Esophagus (tissue), 2 donors: ENCODE measurements at regions not wholly inside any gene's neighbourhood (a gene's known extent, or its start where the extent isn't known, plus 50 kb on each side); places are given as distances from the start of the nearest gene placed in this dataset.

Experiments used
- H3K27ac ChIP-seq, 2 donors: one replicate each; pipeline ENCODE4 v1.5.1; 2013; ENCODE audit warnings: low read depth in 2 of 2, mild to moderate bottlenecking in 2 of 2, inconsistent platforms in 1 of 2, low read length in 1 of 2, moderate library complexity in 1 of 2
- H3K27me3 ChIP-seq, 2 donors: one replicate each; pipeline ENCODE4 v1.6.1; 2013; ENCODE audit warnings: low read length in 2 of 2, control low read depth in 1 of 2, mild to moderate bottlenecking in 1 of 2; ENCODE audit not compliant: insufficient read depth in 2 of 2, control insufficient read depth in 1 of 2
- H3K36me3 ChIP-seq, 2 donors: one replicate each; pipeline ENCODE4 v1.6.1; 2013; ENCODE audit warnings: low read length in 1 of 2; ENCODE audit not compliant: control insufficient read depth in 2 of 2, insufficient read depth in 2 of 2
- H3K4me1 ChIP-seq, 2 donors: one replicate each; pipeline ENCODE4 v1.6.1; 2013; ENCODE audit warnings: low read length in 1 of 2; ENCODE audit not compliant: control insufficient read depth in 2 of 2, insufficient read depth in 2 of 2
- H3K4me3 ChIP-seq, 2 donors: one replicate each; pipeline ENCODE4 v1.5.1; 2013; ENCODE audit warnings: low read length in 2 of 2, mild to moderate bottlenecking in 2 of 2, low read depth in 1 of 2, moderate library complexity in 1 of 2
- H3K9me3 ChIP-seq, 2 donors: one replicate each; pipeline ENCODE4 v1.6.1; 2013; ENCODE audit warnings: mild to moderate bottlenecking in 2 of 2, low read depth in 1 of 2, low read length in 1 of 2, moderate library complexity in 1 of 2; ENCODE audit not compliant: control insufficient read depth in 2 of 2, insufficient read depth in 1 of 2
- WGBS, 2 donors: extraction: QIAGEN DNeasy Blood & Tissue Kit; methylation state at CpG; one replicate each; pipeline ENCODE4 v1.1.7; 2013; 5-methylcytosine and 5-hydroxymethylcytosine counted together
- donor health status: healthy with polysubstance abuse.
- donor health status: Bipolar disorder and iron deficiency.

GRCh38 chr13:40230833-40231266, 435.6 kb downstream of the FOXO1 start:
- WGBS, 2 donors, result 42 to 55% methylated on average over 3 of the region's 3 CpGs
- no peaks in the 10 kb centered on the region for H3K27me3 ChIP-seq
- no peaks in the 10 kb centered on the region for H3K9me3 ChIP-seq
- no peak overlapping the region for H3K27ac ChIP-seq
- H3K36me3 ChIP-seq, result no peaks in the 10 kb centered on the region
- H3K4me3 ChIP-seq, result no peak overlapping the region
- no peaks in the 10 kb centered on the region for H3K4me1 ChIP-seq

GRCh38 chr13:40231311-40231710, 435.1 kb downstream of the FOXO1 start:
- 46% methylated on average over 2 of the region's 2 CpGs for WGBS, 2 donors
- Histone ChIP-seq H3K9me3 (no peaks in the 10 kb centered on the region), H3K27ac (no peak overlapping the region), H3K36me3 (no peaks in the 10 kb centered on the region), H3K4me3 (no peak overlapping the region), H3K27me3 (no peaks in the 10 kb centered on the region), H3K4me1 (no peaks in the 10 kb centered on the region)

- no peak overlapping the region for H3K27ac ChIP-seq
- H3K4me1 ChIP-seq, result no peaks in the 10 kb centered on the region
These were observed 434.7 kb downstream of the FOXO1 start for GRCh38 chr13:40231751-40232150.

GRCh38 chr13:40232311-40233040, 434.0 kb downstream of the FOXO1 start:
- Histone ChIP-seq H3K36me3 (no peaks in the 10 kb centered on the region), H3K4me1 (no peaks in the 10 kb centered on the region), H3K27me3 (no peaks in the 10 kb centered on the region), H3K4me3 (no peak overlapping the region), H3K27ac (no peak overlapping the region), H3K9me3 (no peaks in the 10 kb centered on the region)
- WGBS, 2 donors, result 85 to 92% methylated on average over 3 of the region's 3 CpGs

More at GRCh38 chr13:40231751-40232150, 434.7 kb downstream of the FOXO1 start:
- 86 to 89% methylated on average over 3 of the region's 3 CpGs for WGBS, 2 donors
- H3K4me3 ChIP-seq, result no peak overlapping the region
- H3K27me3 ChIP-seq, result no peaks in the 10 kb centered on the region
- H3K9me3 ChIP-seq, result no peaks in the 10 kb centered on the region
- no peaks in the 10 kb centered on the region for H3K36me3 ChIP-seq

GRCh38 chr13:40233731-40234195, 432.7 kb downstream of the FOXO1 start:
- peak overlapping the region; percentile 35 to 40 for H3K27ac ChIP-seq
- 46 to 66% methylated on average over 8 of the region's 8 CpGs for WGBS, 2 donors
- H3K27me3 ChIP-seq, result no peaks in the 10 kb centered on the region
- H3K4me3 ChIP-seq, result no peak overlapping the region
- H3K9me3 ChIP-seq, result no peaks in the 10 kb centered on the region
- H3K36me3 ChIP-seq, result no peaks in the 10 kb centered on the region
- H3K4me1 ChIP-seq, result no peaks in the 10 kb centered on the region

- WGBS, 2 donors, result 65 to 77% methylated on average over 6 of the region's 6 CpGs
- no peaks in the 10 kb centered on the region for H3K9me3 ChIP-seq
- no peaks in the 10 kb centered on the region for H3K27me3 ChIP-seq
- H3K4me1 ChIP-seq, result peaks cover 0 to 5% of the 10 kb centered on the region in 2 donors
- no peak overlapping the region for H3K4me3 ChIP-seq
- H3K36me3 ChIP-seq, result no peaks in the 10 kb centered on the region
- peak overlapping the region in 1 of 2 donors; percentile 6 for H3K27ac ChIP-seq
These were observed 431.2 kb downstream of the FOXO1 start for GRCh38 chr13:40235160-40235796.

GRCh38 chr13:40236566-40237168, 429.8 kb downstream of the FOXO1 start:
- 52 to 67% methylated on average over 12 of the region's 12 CpGs for WGBS, 2 donors
- no peaks in the 10 kb centered on the region for H3K36me3 ChIP-seq
- no peaks in the 10 kb centered on the region for H3K27me3 ChIP-seq
- H3K4me1 ChIP-seq, result peaks cover 0 to 5% of the 10 kb centered on the region in 2 donors
- no peaks in the 10 kb centered on the region for H3K9me3 ChIP-seq
- no peak overlapping the region for H3K4me3 ChIP-seq
- H3K27ac ChIP-seq, result peak overlapping the region; percentile 81 to 84

GRCh38 chr13:40238761-40239160, 427.7 kb downstream of the FOXO1 start:
- 66 to 78% methylated on average over 3 of the region's 3 CpGs for WGBS, 2 donors
- H3K4me1 ChIP-seq, result peaks cover 0 to 5% of the 10 kb centered on the region in 2 donors
- peak overlapping the region in 1 of 2 donors; percentile 56 for H3K27ac ChIP-seq
- no peak overlapping the region for H3K4me3 ChIP-seq
- no peaks in the 10 kb centered on the region for H3K9me3 ChIP-seq
- H3K36me3 ChIP-seq, result no peaks in the 10 kb centered on the region
- H3K27me3 ChIP-seq, result no peaks in the 10 kb centered on the region

GRCh38 chr13:40240293-40240692, 426.1 kb downstream of the FOXO1 start:
- Histone ChIP-seq H3K27ac (no peak overlapping the region), H3K9me3 (no peaks in the 10 kb centered on the region), H3K4me1 (peaks cover 0 to 5% of the 10 kb centered on the region in 2 donors), H3K4me3 (no peak overlapping the region), H3K27me3 (no peaks in the 10 kb centered on the region), H3K36me3 (no peaks in the 10 kb centered on the region)
- WGBS, 2 donors, result 58 to 70% methylated on average over 2 of the region's 2 CpGs
